Transverse colon (tissue), 4 donors: ENCODE measurements at regions not wholly inside any gene's neighbourhood (a gene's known extent, or its start where the extent isn't known, plus 50 kb on each side); places are given as distances from the start of the nearest gene placed in this dataset.
"Not testable (repeated sequence)": the region's sequence is repeated elsewhere in the genome, so short reads cannot be mapped to it uniquely, and the experiment has no call there.

Experiments used
- DNase-seq: peaks from one replicate; pipeline ENCODE4 v3.0.0-alpha.2; 2019
- H3K27ac ChIP-seq, 4 donors: fragments of 200-600 bp; sonication (generic); 2 replicates each; pipeline ENCODE4 v1.5.1; 2016 to 2018; ENCODE audit warnings: inconsistent platforms in 4 of 4
- H3K27me3 ChIP-seq: fragments of 200-600 bp; sonication (generic); 2 replicates; pipeline ENCODE4 v1.5.1; 2017; ENCODE audit warnings: inconsistent platforms
- H3K36me3 ChIP-seq, 4 donors: fragments of 200-600 bp; sonication (generic); 2 replicates each; pipeline ENCODE4 v1.5.1; 2017 to 2019; ENCODE audit warnings: inconsistent platforms in 4 of 4
- H3K4me1 ChIP-seq, 4 donors: fragments of 200-600 bp; sonication (generic); 2 replicates each; pipeline ENCODE4 v1.5.1; 2017 to 2020; ENCODE audit warnings: inconsistent platforms in 4 of 4
- H3K4me3 ChIP-seq, 4 donors: fragments of 200-600 bp; sonication (generic); 1 replicate in 1 of 4; 2 replicates in 3 of 4; pipeline versions ENCODE4 v1.5.1 to v1.6.1; 2017 to 2019; ENCODE audit warnings: inconsistent platforms in 4 of 4
- H3K9me3 ChIP-seq, 2 donors: fragments of 200-600 bp; sonication (generic); 2 replicates each; pipeline ENCODE4 v1.5.1; 2017 to 2019; ENCODE audit warnings: inconsistent platforms in 2 of 2
- EP300 ChIP-seq: sonication (generic); formaldehyde crosslinking; IDR thresholded peaks from one replicate; pipeline ENCODE4 v1.6.1; 2017; ENCODE audit warnings: antibody characterized with exemption, low read depth
- POLR2A ChIP-seq: fragments of 450-650 bp; IDR thresholded peaks from one replicate; pipeline ENCODE4 v1.6.1; 2016; ENCODE audit warnings: antibody characterized with exemption, mild to moderate bottlenecking, moderate library complexity
- POLR2AphosphoS5 ChIP-seq, 3 donors: sonication (generic); formaldehyde crosslinking; IDR thresholded peaks; one replicate each; pipeline ENCODE4 v1.6.1; 2016; ENCODE audit warnings: antibody characterized with exemption in 3 of 3
- WGBS, 2 donors: methylation state at CpG; one replicate each; pipeline ENCODE4 v1.1.5; 2018; ENCODE audit warnings: low coverage in 1 of 2; 5-methylcytosine and 5-hydroxymethylcytosine counted together
- in situ Hi-C, 4 donors: fragments of 200-750 bp; cut with MboI; loops; one replicate each; pipeline versions ENCODE4 v1.15.0 to v1.15.1; 2017; ENCODE audit warnings: low sequenced_read_pairs in 3 of 4, low pct_ligation_motif_present in 1 of 4, low pct_unique_long_range_greater_than_20kb in 1 of 4
- intact Hi-C: fragments of 100-400 bp; cut with DNase I; formaldehyde crosslinking; loops from one replicate; pipeline ENCODE4 v1.15.1; 2023; ENCODE audit warnings: low total_unique reads
- TF ChIP-seq, protein P1 (sequence below), 5 experiments: fragments of 200-600 bp in 3 of 5; fragments of 450-650 bp in 2 of 5; sonication (generic) in 3 of 5; IDR thresholded peaks; 1 replicate in 2 of 5; 2 replicates in 3 of 5; pipeline ENCODE4 v1.5.1; 2016 to 2017; ENCODE audit warnings: antibody characterized with exemption in 5 of 5, inconsistent platforms in 3 of 5, mild to moderate bottlenecking in 2 of 5, moderate library complexity in 1 of 5

DNA sequence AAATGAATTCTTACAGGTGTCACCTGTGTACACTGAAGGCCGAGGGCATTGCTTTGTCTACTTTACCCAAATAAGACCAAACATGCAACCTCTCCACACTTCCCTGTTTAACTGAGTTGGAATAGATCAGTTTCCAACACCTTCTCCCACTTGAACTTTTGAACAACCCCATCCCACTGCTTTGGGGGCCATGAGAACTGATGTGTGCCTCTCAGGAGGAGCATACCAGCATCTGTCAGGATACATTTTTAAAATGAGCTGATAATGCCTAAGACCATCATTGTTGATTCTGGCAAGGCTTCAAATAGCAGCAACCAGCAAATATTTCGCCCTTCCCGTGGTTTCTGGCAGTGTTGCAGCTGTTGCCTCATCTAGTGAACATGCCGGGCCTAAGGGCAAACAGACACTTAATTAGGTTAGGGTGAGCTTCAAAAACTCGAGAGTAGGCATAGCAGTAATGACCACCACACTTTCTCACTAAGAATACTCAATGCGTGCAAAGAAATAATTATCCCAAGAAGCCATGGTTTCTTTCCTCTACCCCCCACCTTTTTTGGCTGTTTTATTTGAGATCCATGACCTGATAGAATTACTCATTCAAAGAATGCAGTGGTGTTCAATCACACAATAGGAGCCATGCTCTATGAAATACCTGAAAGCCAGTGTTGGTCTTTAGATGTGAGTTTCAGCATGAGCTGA is 63.7 kb downstream of the MAP10 start:
- WGBS, 2 donors: 47% methylated on average over 5 to 6 of the region's 6 CpGs
- H3K27ac ChIP-seq: no peak overlapping the region
- in situ Hi-C loops (no loop called here), intact Hi-C loops (no loop called here)
- H3K4me3 ChIP-seq: no peak overlapping the region
- TF ChIP-seq POLR2A: no peak
- TF ChIP-seq, protein P1, sequence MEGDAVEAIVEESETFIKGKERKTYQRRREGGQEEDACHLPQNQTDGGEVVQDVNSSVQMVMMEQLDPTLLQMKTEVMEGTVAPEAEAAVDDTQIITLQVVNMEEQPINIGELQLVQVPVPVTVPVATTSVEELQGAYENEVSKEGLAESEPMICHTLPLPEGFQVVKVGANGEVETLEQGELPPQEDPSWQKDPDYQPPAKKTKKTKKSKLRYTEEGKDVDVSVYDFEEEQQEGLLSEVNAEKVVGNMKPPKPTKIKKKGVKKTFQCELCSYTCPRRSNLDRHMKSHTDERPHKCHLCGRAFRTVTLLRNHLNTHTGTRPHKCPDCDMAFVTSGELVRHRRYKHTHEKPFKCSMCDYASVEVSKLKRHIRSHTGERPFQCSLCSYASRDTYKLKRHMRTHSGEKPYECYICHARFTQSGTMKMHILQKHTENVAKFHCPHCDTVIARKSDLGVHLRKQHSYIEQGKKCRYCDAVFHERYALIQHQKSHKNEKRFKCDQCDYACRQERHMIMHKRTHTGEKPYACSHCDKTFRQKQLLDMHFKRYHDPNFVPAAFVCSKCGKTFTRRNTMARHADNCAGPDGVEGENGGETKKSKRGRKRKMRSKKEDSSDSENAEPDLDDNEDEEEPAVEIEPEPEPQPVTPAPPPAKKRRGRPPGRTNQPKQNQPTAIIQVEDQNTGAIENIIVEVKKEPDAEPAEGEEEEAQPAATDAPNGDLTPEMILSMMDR (IDR thresholded peaks at IDR 0.05): no peak
- TF ChIP-seq EP300: no peak
- TF ChIP-seq POLR2AphosphoS5 (IDR thresholded peaks at IDR 0.05): no peak
- H3K9me3 ChIP-seq: no peaks in the 10 kb centered on the region
- no peaks in the 10 kb centered on the region for H3K27me3 ChIP-seq
- H3K4me1 ChIP-seq: peaks cover 0 to 4% (median 0%) of the 10 kb centered on the region in 4 donors
- H3K36me3 ChIP-seq: no peaks in the 10 kb centered on the region
- no peak for DNase-seq

DNA sequence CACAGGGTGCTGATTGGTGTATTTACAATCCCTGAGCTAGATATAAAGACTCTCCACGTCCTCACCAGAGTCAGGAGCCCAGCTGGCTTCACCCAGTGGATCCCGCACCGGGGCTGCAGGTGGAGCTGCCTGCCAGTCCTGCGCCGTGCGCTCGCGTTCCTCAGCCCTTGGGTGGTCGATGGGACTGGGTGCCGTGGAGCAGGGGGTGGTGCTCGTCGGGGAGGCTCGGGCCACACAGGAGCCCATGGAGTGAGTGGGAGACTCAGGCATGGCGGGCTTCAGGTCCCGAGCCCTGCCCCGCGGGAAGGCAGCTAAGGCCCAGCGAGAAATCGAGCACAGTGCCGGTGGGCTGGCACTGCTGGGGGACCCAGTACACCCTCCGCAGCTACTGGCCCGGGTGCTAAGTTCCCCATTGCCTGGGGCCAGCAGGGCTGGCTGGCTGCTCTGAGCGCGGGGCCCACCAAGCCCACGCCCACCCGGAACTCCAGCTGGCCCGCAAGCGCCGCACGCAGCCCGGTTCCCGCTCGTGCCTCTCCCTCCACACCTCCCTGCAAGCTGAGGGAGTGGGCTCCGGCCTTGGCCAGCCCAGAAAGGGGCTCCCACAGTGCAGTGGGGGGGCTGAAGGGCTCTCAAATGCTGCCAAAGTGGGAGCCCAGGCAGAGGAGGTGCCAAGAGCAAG is 66.2 kb downstream of the MAP10 start:
- intact Hi-C loops: not testable (repeated sequence)
- 96% methylated on average over 26 of the region's 34 CpGs; no CpG with 5 or more reads in 1 of the 2 donors for WGBS, 2 donors

DNA sequence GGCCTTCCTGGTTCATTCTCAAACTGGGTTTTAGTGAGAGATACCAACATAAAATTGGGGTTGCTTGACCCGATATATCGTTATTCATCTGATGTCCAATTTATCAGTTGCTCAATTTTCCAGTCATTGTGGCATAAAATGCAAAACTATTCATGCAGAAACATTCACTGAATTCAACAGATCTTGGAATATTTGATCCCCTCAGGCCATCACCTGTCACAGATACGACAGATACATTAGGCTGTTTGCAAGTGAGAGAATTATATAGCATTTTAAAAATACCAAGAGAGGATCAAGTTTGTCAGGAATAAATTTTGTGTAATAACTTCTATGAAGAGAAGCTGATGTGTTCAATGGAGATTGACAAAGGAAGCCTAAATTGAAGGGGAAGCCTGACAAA is 67.1 kb downstream of the MAP10 start:
- Histone ChIP-seq H3K27me3 (no peaks in the 10 kb centered on the region), H3K27ac (no peak overlapping the region), H3K4me3 (no peak overlapping the region), H3K4me1 (peaks cover 0 to 4% (median 0%) of the 10 kb centered on the region in 4 donors), H3K36me3 (no peaks in the 10 kb centered on the region), H3K9me3 (no peaks in the 10 kb centered on the region)
- in situ Hi-C loops: no loop called here
- no peak for DNase-seq
- TF ChIP-seq POLR2A (no peak), POLR2AphosphoS5 (IDR thresholded peaks at IDR 0.05) (no peak), EP300 (no peak)
- TF ChIP-seq, protein P1 (IDR thresholded peaks at IDR 0.05): no peak
- intact Hi-C loops: no loop called here
- 95 to 100% methylated on average over 3 of the region's 3 CpGs for WGBS, 2 donors

More for the DNA sequence above, 66.2 kb downstream of the MAP10 start:
- H3K4me3 ChIP-seq, H3K4me1 ChIP-seq, DNase-seq, H3K27ac ChIP-seq, in situ Hi-C loops, H3K36me3 ChIP-seq, H3K9me3 ChIP-seq, H3K27me3 ChIP-seq: not testable (repeated sequence)

GRCh38 chr1:232872738-232873137 is 67.5 kb downstream of the MAP10 start:
- H3K27me3 ChIP-seq: no peaks in the 10 kb centered on the region
- no peaks in the 10 kb centered on the region for H3K36me3 ChIP-seq
- no peak overlapping the region for H3K4me3 ChIP-seq
- no peak overlapping the region for H3K27ac ChIP-seq
- WGBS, 2 donors: 92 to 96% methylated on average over 4 of the region's 4 CpGs
- TF ChIP-seq POLR2AphosphoS5 (IDR thresholded peaks at IDR 0.05): no peak
- TF ChIP-seq EP300: no peak
- TF ChIP-seq, protein P1 (IDR thresholded peaks at IDR 0.05): no peak
- TF ChIP-seq POLR2A: no peak
- H3K4me1 ChIP-seq: peaks cover 0 to 4% (median 0%) of the 10 kb centered on the region in 4 donors
- no peak for DNase-seq
- intact Hi-C loops (no loop called here), in situ Hi-C loops (no loop called here)
- no peaks in the 10 kb centered on the region for H3K9me3 ChIP-seq
